Activated CD8-positive, alpha-beta T cell treated with anti-CD3 and anti-CD28 coated beads for 36 hours (primary cell): ENCODE measurements at regions not wholly inside any gene's neighbourhood (a gene's known extent, or its start where the extent isn't known, plus 50 kb on each side); places are given as distances from the start of the nearest gene placed in this dataset.

Source experiments
- ATAC-seq: fragments of 200-7000 bp; cut with Tn5 transposase; one replicate; pipeline ENCODE4 v1.10.0; 2021; ENCODE audit warnings: mild to moderate bottlenecking, moderate library complexity
- CTCF ChIA-PET: fragments of 350-600 bp; sonication (Branson Sonifier 250); formaldehyde crosslinking; loops from one replicate; lab custom pipeline; 2021; ENCODE audit warnings: antibody characterized with exemption; lab: Charles Lee
- POLR2A ChIA-PET: fragments of 350-600 bp; sonication (Branson Sonifier 250); formaldehyde crosslinking; loops from one replicate; lab custom pipeline; 2021; ENCODE audit warnings: antibody characterized with exemption; lab: Charles Lee
- DNase-seq: peaks from one replicate; pipeline ENCODE4 v3.0.0-alpha.2; 2020
- H3K27ac Mint-ChIP-seq: one replicate; pipeline ENCODE4 v1.8.0; 2021; ENCODE audit warnings: mild to moderate bottlenecking, mixed read lengths
- H3K27me3 Mint-ChIP-seq: one replicate; pipeline ENCODE4 v1.8.0; 2021; ENCODE audit warnings: mixed read lengths
- H3K36me3 Mint-ChIP-seq: one replicate; pipeline ENCODE4 v1.8.0; 2021; ENCODE audit warnings: low read depth, mixed read lengths
- H3K4me1 Mint-ChIP-seq: one replicate; pipeline ENCODE4 v1.8.0; 2021; ENCODE audit warnings: low read depth, mixed read lengths
- H3K4me3 Mint-ChIP-seq: one replicate; pipeline ENCODE4 v1.8.0; 2021; ENCODE audit warnings: mild to moderate bottlenecking, moderate library complexity, mixed read lengths
- H3K9me3 Mint-ChIP-seq: one replicate; pipeline ENCODE4 v1.8.0; 2021; ENCODE audit warnings: mixed read lengths
- CTCF ChIP-seq: fragments of 200-600 bp; IDR thresholded peaks from one replicate; pipeline ENCODE4 v1.8.0; 2022; ENCODE audit warnings: antibody characterized with exemption, mild to moderate bottlenecking
- intact Hi-C: fragments of 100-400 bp; cut with micrococcal nuclease; formaldehyde crosslinking; loops from one replicate; pipeline ENCODE4 v1.10.0; 2022

GRCh38 chr1:84069236-84069845 is 70.4 kb upstream of the TTLL7 start:
- H3K4me1 Mint-ChIP-seq, result no peaks in the 10 kb centered on the region
- peaks cover 13% of the 10 kb centered on the region for H3K9me3 Mint-ChIP-seq
- no peak for TF ChIP-seq CTCF
- peaks cover 11% of the 10 kb centered on the region for H3K27me3 Mint-ChIP-seq
- ChIA-PET POLR2A (no interaction called here), CTCF (interaction anchor here (1.0 kb wide), 1 partner anchor 365 kb away, joined by 3 read pairs; no protein-coding TSS in a partner anchor)
- intact Hi-C loops, result no loop called here
- no peak overlapping the region for H3K27ac Mint-ChIP-seq
- H3K36me3 Mint-ChIP-seq, result peaks cover 3% of the 10 kb centered on the region
- DNase-seq (no peak), ATAC-seq (no peak)
- no peak overlapping the region for H3K4me3 Mint-ChIP-seq

GRCh38 chr1:84062496-84062895 is 63.6 kb upstream of the TTLL7 start:
- Mint-ChIP-seq H3K27ac (no peak overlapping the region), H3K27me3 (peaks cover 20% of the 10 kb centered on the region), H3K4me1 (no peaks in the 10 kb centered on the region), H3K9me3 (no peaks in the 10 kb centered on the region), H3K4me3 (no peak overlapping the region), H3K36me3 (no peaks in the 10 kb centered on the region)
- ChIA-PET CTCF (no interaction called here), POLR2A (no interaction called here)
- no peak for DNase-seq
- no peak for ATAC-seq
- intact Hi-C loops, result no loop called here
- no peak for TF ChIP-seq CTCF

GRCh38 chr1:84061336-84061735 is 62.4 kb upstream of the TTLL7 start:
- TF ChIP-seq CTCF, result no peak
- Mint-ChIP-seq H3K4me1 (no peaks in the 10 kb centered on the region), H3K36me3 (no peaks in the 10 kb centered on the region), H3K27me3 (peaks cover 16% of the 10 kb centered on the region), H3K27ac (no peak overlapping the region), H3K9me3 (no peaks in the 10 kb centered on the region), H3K4me3 (no peak overlapping the region)
- POLR2A ChIA-PET, result no interaction called here
- intact Hi-C loops, result no loop called here
- no peak for DNase-seq
- CTCF ChIA-PET, result interaction anchor here (0.6 kb wide), 1 partner anchor 37 kb away, joined by 3 read pairs; no protein-coding TSS in a partner anchor
- ATAC-seq, result no peak

- Mint-ChIP-seq H3K27me3 (peaks cover 15% of the 10 kb centered on the region), H3K27ac (no peak overlapping the region), H3K4me1 (no peaks in the 10 kb centered on the region), H3K4me3 (no peak overlapping the region), H3K36me3 (no peaks in the 10 kb centered on the region), H3K9me3 (no peaks in the 10 kb centered on the region)
- no peak for DNase-seq
- ATAC-seq, result no peak
- CTCF ChIA-PET, result interaction anchor here (0.6 to 1.2 kb wide), 2 partner anchors 19 to 36 kb away, joined by 3 to 4 read pairs; no protein-coding TSS in a partner anchor
- POLR2A ChIA-PET, result no interaction called here
- TF ChIP-seq CTCF, result no peak
- intact Hi-C loops, result no loop called here
Observed at GRCh38 chr1:84060781-84061180, 61.8 kb upstream of the TTLL7 start.

GRCh38 chr1:84048820-84049219 is 49.9 kb upstream of the TTLL7 start:
- ATAC-seq, result no peak
- no peak for DNase-seq
- CTCF ChIA-PET, result interaction anchor here (0.7 to 1.2 kb wide), 2 partner anchors 9 to 11 kb away, joined by 3 to 4 read pairs; no protein-coding TSS in a partner anchor
- Mint-ChIP-seq H3K27ac (no peak overlapping the region), H3K4me1 (no peaks in the 10 kb centered on the region), H3K27me3 (no peaks in the 10 kb centered on the region), H3K36me3 (no peaks in the 10 kb centered on the region), H3K4me3 (no peak overlapping the region), H3K9me3 (no peaks in the 10 kb centered on the region)
- intact Hi-C loops, result no loop called here
- TF ChIP-seq CTCF, result no peak
- POLR2A ChIA-PET, result no interaction called here
